Activated CD8-positive, alpha-beta T cell treated with anti-CD3 and anti-CD28 coated beads for 36 hours (primary cell): ENCODE measurements at regions not wholly inside any gene's neighbourhood (a gene's known extent, or its start where the extent isn't known, plus 50 kb on each side); places are given as distances from the start of the nearest gene placed in this dataset.

Experiments used
- ATAC-seq: fragments of 200-7000 bp; cut with Tn5 transposase; one replicate; pipeline ENCODE4 v1.10.0; 2021; ENCODE audit warnings: mild to moderate bottlenecking, moderate library complexity
- CTCF ChIA-PET: fragments of 350-600 bp; sonication (Branson Sonifier 250); formaldehyde crosslinking; loops from one replicate; lab custom pipeline; 2021; ENCODE audit warnings: antibody characterized with exemption; lab: Charles Lee
- POLR2A ChIA-PET: fragments of 350-600 bp; sonication (Branson Sonifier 250); formaldehyde crosslinking; loops from one replicate; lab custom pipeline; 2021; ENCODE audit warnings: antibody characterized with exemption; lab: Charles Lee
- DNase-seq: peaks from one replicate; pipeline ENCODE4 v3.0.0-alpha.2; 2020
- H3K27ac Mint-ChIP-seq: one replicate; pipeline ENCODE4 v1.8.0; 2021; ENCODE audit warnings: mild to moderate bottlenecking, mixed read lengths
- H3K27me3 Mint-ChIP-seq: one replicate; pipeline ENCODE4 v1.8.0; 2021; ENCODE audit warnings: mixed read lengths
- H3K36me3 Mint-ChIP-seq: one replicate; pipeline ENCODE4 v1.8.0; 2021; ENCODE audit warnings: low read depth, mixed read lengths
- H3K4me1 Mint-ChIP-seq: one replicate; pipeline ENCODE4 v1.8.0; 2021; ENCODE audit warnings: low read depth, mixed read lengths
- H3K4me3 Mint-ChIP-seq: one replicate; pipeline ENCODE4 v1.8.0; 2021; ENCODE audit warnings: mild to moderate bottlenecking, moderate library complexity, mixed read lengths
- H3K9me3 Mint-ChIP-seq: one replicate; pipeline ENCODE4 v1.8.0; 2021; ENCODE audit warnings: mixed read lengths
- intact Hi-C: fragments of 100-400 bp; cut with micrococcal nuclease; formaldehyde crosslinking; loops from one replicate; pipeline ENCODE4 v1.10.0; 2022
- TF ChIP-seq, protein P1 (sequence below): fragments of 200-600 bp; IDR thresholded peaks from one replicate; pipeline ENCODE4 v1.8.0; 2022; ENCODE audit warnings: antibody characterized with exemption, mild to moderate bottlenecking

DNA sequence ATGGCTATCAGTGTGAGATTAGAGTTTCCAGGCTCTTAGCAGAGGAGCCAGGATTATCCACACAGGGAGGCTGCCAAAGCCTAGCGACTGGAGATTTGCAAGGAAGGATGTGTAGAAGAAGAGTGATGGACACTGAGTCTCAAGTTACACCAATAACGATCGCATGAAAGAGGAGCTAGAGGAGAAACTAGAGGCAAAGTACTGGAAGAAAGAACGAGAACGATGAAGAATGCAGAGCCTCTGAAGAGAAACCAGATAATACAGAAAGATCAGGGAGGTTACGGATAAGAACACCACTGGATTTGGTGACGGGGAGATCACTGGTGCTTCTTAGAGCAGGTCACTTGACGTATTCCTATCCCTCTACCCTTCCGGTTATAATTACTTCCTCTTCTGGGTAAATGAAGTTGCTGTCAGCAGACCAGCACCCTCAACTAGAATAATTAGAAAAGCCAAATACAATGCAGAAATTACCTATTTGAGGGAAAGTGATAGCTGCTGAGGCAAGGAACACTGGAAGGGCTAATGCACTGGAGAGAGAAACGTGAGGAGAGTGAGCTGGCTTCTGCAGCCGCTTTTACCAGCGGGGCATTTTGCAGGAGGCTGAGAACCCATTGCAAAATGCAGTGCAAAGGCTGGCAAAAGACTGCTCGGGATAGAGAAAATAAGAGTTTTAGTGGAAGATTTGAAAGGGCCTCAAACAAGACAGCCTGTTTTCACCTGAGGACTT lies 93.1 kb upstream of the HIF1A start:
- H3K27me3 Mint-ChIP-seq: peaks cover 2% of the 10 kb centered on the region
- no peak overlapping the region for H3K27ac Mint-ChIP-seq
- no peak for DNase-seq
- no peaks in the 10 kb centered on the region for H3K9me3 Mint-ChIP-seq
- H3K4me3 Mint-ChIP-seq: no peak overlapping the region
- CTCF ChIA-PET: interaction anchor here (2.1 kb wide), 1 partner anchor 10 kb away, joined by 4 read pairs; no protein-coding TSS in a partner anchor
- POLR2A ChIA-PET: no interaction called here
- intact Hi-C loops: no loop called here
- H3K36me3 Mint-ChIP-seq: no peaks in the 10 kb centered on the region
- peaks cover 29% of the 10 kb centered on the region for H3K4me1 Mint-ChIP-seq
- TF ChIP-seq, protein P1, sequence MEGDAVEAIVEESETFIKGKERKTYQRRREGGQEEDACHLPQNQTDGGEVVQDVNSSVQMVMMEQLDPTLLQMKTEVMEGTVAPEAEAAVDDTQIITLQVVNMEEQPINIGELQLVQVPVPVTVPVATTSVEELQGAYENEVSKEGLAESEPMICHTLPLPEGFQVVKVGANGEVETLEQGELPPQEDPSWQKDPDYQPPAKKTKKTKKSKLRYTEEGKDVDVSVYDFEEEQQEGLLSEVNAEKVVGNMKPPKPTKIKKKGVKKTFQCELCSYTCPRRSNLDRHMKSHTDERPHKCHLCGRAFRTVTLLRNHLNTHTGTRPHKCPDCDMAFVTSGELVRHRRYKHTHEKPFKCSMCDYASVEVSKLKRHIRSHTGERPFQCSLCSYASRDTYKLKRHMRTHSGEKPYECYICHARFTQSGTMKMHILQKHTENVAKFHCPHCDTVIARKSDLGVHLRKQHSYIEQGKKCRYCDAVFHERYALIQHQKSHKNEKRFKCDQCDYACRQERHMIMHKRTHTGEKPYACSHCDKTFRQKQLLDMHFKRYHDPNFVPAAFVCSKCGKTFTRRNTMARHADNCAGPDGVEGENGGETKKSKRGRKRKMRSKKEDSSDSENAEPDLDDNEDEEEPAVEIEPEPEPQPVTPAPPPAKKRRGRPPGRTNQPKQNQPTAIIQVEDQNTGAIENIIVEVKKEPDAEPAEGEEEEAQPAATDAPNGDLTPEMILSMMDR: no peak
- no peak for ATAC-seq

DNA sequence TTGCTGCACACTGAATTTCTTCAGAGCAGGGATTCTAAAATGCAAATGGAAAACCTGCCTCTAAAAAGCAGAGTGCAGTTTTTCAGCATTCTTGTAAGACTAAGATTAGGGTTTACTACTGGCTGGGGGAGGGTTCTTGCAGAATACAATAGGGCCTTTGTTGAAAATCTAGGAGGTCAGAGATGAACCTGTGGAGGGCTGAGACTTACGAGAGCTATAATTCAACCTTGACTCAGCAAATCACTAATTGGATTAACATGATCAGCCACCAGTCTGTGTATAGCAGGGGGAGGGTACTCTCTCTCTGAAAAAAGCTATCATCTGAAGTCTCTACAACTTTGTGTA lies 92.6 kb upstream of the HIF1A start:
- no peak overlapping the region for H3K4me3 Mint-ChIP-seq
- H3K9me3 Mint-ChIP-seq: no peaks in the 10 kb centered on the region
- peaks cover 31% of the 10 kb centered on the region for H3K4me1 Mint-ChIP-seq
- intact Hi-C loops: no loop called here
- ATAC-seq (no peak), DNase-seq (no peak)
- POLR2A ChIA-PET: interaction anchor here (1.0 kb wide), 1 partner anchor 12 kb away, joined by 3 read pairs; no protein-coding TSS in a partner anchor
- peaks cover 2% of the 10 kb centered on the region for H3K27me3 Mint-ChIP-seq
- CTCF ChIA-PET: interaction anchor here (2.1 kb wide), 1 partner anchor 9 kb away, joined by 4 read pairs; no protein-coding TSS in a partner anchor
- TF ChIP-seq, protein P1: no peak
- H3K36me3 Mint-ChIP-seq: no peaks in the 10 kb centered on the region
- no peak overlapping the region for H3K27ac Mint-ChIP-seq

DNA sequence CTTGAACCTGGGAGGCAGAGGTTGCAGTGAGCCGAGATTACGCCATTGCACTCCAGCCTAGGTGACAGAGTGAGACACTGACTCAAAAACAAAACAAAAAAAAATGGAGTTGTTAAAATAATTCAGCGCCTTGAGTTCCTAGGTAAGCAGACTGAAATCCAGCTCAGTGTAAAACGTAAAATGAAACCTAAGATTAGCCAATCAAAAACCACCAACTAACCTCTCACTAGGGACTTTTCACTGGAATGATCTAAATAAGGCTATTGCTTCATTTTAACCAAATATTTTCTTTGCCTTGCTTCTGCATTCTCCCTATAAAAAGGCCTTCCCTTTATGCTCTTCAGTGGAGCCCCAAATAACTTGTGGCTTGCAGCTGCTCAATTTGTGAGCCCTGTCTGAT lies 91.6 kb upstream of the HIF1A start:
- ChIA-PET POLR2A (interaction anchor here (1.0 to 1.3 kb wide), 2 partner anchors 8 to 13 kb away, joined by 3 read pairs; no protein-coding TSS in a partner anchor), CTCF (interaction anchor here (2.1 to 2.6 kb wide), 2 partner anchors 8 to 12 kb away, joined by 4 to 8 read pairs; no protein-coding TSS in a partner anchor)
- intact Hi-C loops: no loop called here
- no peak overlapping the region for H3K27ac Mint-ChIP-seq
- TF ChIP-seq, protein P1: no peak
- H3K4me1 Mint-ChIP-seq: peaks cover 24% of the 10 kb centered on the region
- H3K36me3 Mint-ChIP-seq: no peaks in the 10 kb centered on the region
- peaks cover 2% of the 10 kb centered on the region for H3K27me3 Mint-ChIP-seq
- ATAC-seq (no peak), DNase-seq (no peak)
- no peaks in the 10 kb centered on the region for H3K9me3 Mint-ChIP-seq
- no peak overlapping the region for H3K4me3 Mint-ChIP-seq

DNA sequence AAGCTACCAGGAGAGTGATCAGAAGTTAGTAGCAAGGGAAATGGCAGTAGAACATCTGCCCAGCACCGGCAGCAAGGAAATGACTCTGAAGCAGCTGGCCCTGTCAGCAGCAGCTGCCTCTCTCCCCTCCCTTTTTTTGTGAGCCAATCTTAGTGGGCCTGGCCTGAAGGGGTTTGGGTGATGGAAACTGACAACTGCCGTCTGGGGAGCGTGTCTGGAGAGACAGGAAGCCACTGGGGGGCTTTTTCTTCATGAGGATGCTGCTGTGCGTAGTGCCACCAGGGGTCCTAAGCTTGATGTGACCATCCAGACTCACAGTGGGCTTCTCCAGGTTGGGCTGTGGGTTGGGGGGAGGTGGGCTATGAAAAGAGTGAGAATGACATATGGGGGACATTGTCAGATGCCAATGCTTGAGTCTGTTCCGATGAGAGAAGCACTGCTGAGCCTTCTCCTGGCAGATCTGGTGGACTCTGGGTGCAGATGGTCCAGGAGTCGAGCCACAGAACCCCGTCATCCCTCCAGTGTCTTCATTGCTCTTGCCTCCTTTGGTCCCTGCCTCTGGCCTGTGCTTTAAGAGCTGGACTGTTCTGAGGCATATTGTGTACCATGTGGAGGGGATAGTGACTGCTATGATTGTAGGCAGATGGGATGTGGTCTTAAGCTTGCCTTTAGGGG lies 87.6 kb upstream of the HIF1A start:
- peak; percentile 54 for DNase-seq
- ChIA-PET CTCF (interaction anchor here (0.8 to 2.9 kb wide), 4 partner anchors 9 to 84 kb away, joined by 3 to 22 read pairs (median 6); no protein-coding TSS in a partner anchor), POLR2A (interaction anchor here (1.3 to 3.4 kb wide), 2 partner anchors 8 to 11 kb away, joined by 5 to 21 read pairs; no protein-coding TSS in a partner anchor)
- intact Hi-C loops: no loop called here
- Mint-ChIP-seq H3K27me3 (peaks cover 2% of the 10 kb centered on the region), H3K4me1 (peaks cover 11% of the 10 kb centered on the region), H3K27ac (no peak overlapping the region), H3K4me3 (no peak overlapping the region), H3K36me3 (no peaks in the 10 kb centered on the region), H3K9me3 (no peaks in the 10 kb centered on the region)
- peak; percentile 88 for ATAC-seq
- TF ChIP-seq, protein P1: peak; percentile 21
